ENCODE measurements at regions not wholly inside any gene's neighbourhood (a gene's known extent, or its start where the extent isn't known, plus 50 kb on each side); places are given as distances from the start of the nearest gene placed in this dataset.

DNA sequence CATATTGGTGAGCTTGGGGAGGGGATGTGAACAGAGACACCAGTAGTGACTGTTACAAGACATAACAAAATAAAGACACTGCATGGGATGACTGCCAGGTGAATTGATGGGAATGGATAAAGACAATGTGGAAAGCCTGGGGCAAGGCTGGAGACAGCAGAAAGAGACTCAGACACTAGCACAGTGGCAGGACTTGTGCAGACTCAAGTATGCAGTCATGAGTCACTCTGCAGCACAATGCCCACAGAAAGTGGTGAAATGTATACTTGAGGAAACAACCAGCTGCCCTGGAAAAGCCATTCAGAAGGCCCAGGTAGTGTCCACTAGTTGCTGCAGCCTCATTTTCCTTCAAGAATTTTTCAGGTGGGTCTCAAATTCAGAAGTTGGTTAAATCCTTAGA is 452.3 kb downstream of the MID1IP1 start:
- DNase-seq, result peak; percentile 17
- no peak overlapping the region for H2AK5ac ChIP-seq (ENCODE audit: low read length, severe bottlenecking)
- H3K4me1 ChIP-seq (ENCODE audit: control insufficient read depth, insufficient read depth, low read depth, low read length), result no peaks in the 10 kb centered on the region

DNA sequence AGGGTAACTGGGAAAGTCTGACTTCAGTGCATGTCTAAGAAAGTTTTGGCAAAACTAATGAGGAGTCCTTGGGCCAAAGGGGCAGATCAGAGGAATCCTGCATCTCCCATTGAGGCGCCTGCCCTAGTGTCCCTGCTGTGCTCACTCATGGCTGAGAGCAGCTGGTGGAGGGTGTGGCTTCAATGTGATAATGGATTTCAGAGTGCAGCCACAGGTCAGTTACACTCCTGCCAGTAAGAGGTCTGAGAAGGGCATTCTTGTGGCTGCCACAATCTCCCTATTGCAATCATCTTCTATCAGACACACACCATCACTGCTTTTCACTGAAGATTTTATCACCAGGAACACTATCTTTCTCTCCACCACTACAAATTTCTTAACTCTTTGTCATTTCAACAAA is 457.1 kb downstream of the MID1IP1 start:
- DNase-seq, result no peak
- H3K4ac ChIP-seq (ENCODE audit: low read depth in 1 of 2, low read length in 2 of 2), result no peak overlapping the region
- no peaks in the 10 kb centered on the region for H3K36me3 ChIP-seq (ENCODE audit: control insufficient read depth in 1 of 2, insufficient read depth in 2 of 2, low read depth in 1 of 2, low read length in 2 of 2)
- H2BK12ac ChIP-seq (ENCODE audit: low read length in 2 of 2), result no peak overlapping the region
- H2AK5ac ChIP-seq (ENCODE audit: low read length, severe bottlenecking), result no peak overlapping the region
- H3K4me2 ChIP-seq (ENCODE audit: low read length, poor library complexity, severe bottlenecking), result no peak overlapping the region
- H4K91ac ChIP-seq (ENCODE audit: low read length), result no peak overlapping the region
- no peak overlapping the region for H3K27ac ChIP-seq (ENCODE audit: low read length, poor library complexity, severe bottlenecking)
- H4K8ac ChIP-seq (ENCODE audit: low read length), result no peak overlapping the region
- no peaks in the 10 kb centered on the region for H3K4me1 ChIP-seq (ENCODE audit: control insufficient read depth, insufficient read depth, low read depth, low read length)
- H2BK120ac ChIP-seq (ENCODE audit: low read depth, low read length), result no peak overlapping the region
- no peak overlapping the region for H2AFZ ChIP-seq (ENCODE audit: low read depth, low read length)
- no peak overlapping the region for H3K4me3 ChIP-seq (ENCODE audit: insufficient read depth in 1 of 2, low read depth in 1 of 2, low read length in 2 of 2)
- no peaks in the 10 kb centered on the region for H3K79me1 ChIP-seq (replicated peaks; ENCODE audit: low read length, poor library complexity, severe bottlenecking)
- H3K14ac ChIP-seq (ENCODE audit: low read length in 2 of 2), result no peak overlapping the region
- no peak overlapping the region for H3K9ac ChIP-seq (ENCODE audit: low read length)
- peaks cover 3% of the 10 kb centered on the region for H3K9me3 ChIP-seq (ENCODE audit: control insufficient read depth, low read length)
- no peak overlapping the region for H3K18ac ChIP-seq (ENCODE audit: low read depth in 1 of 2, low read length in 2 of 2)
- no peak overlapping the region for H2BK15ac ChIP-seq (ENCODE audit: low read depth, poor library complexity, severe bottlenecking)
- 63% methylated on average over 1 of the region's 1 CpG for WGBS
- no peak overlapping the region for H3K23ac ChIP-seq (ENCODE audit: low read length in 2 of 2)
- no peak overlapping the region for H2BK5ac ChIP-seq (ENCODE audit: low read depth, low read length, poor library complexity, severe bottlenecking)
- H3K27me3 ChIP-seq (ENCODE audit: control insufficient read depth in 1 of 2, insufficient read depth in 1 of 2, low read length in 2 of 2), result peaks cover 0 to 32% of the 10 kb centered on the region in 2 experiments

More for the DNA sequence above, 452.3 kb downstream of the MID1IP1 start:
- no peak overlapping the region for H3K18ac ChIP-seq (ENCODE audit: low read depth in 1 of 2, low read length in 2 of 2)
- H2BK12ac ChIP-seq (ENCODE audit: low read length in 2 of 2), result no peak overlapping the region
- H3K79me1 ChIP-seq (replicated peaks; ENCODE audit: low read length, poor library complexity, severe bottlenecking), result no peaks in the 10 kb centered on the region
- peaks cover 0 to 38% of the 10 kb centered on the region in 2 experiments for H3K27me3 ChIP-seq (ENCODE audit: control insufficient read depth in 1 of 2, insufficient read depth in 1 of 2, low read length in 2 of 2)
- no peak overlapping the region for H3K23ac ChIP-seq (ENCODE audit: low read length in 2 of 2)
- H3K14ac ChIP-seq (ENCODE audit: low read length in 2 of 2), result no peak overlapping the region
- no peak overlapping the region for H3K4me2 ChIP-seq (ENCODE audit: low read length, poor library complexity, severe bottlenecking)
- no peak overlapping the region for H2BK15ac ChIP-seq (ENCODE audit: low read depth, poor library complexity, severe bottlenecking)
- H3K4me3 ChIP-seq (ENCODE audit: insufficient read depth in 1 of 2, low read depth in 1 of 2, low read length in 2 of 2), result no peak overlapping the region
- no peak overlapping the region for H3K4ac ChIP-seq (ENCODE audit: low read depth in 1 of 2, low read length in 2 of 2)
- H4K8ac ChIP-seq (ENCODE audit: low read length), result no peak overlapping the region
- H2BK120ac ChIP-seq (ENCODE audit: low read depth, low read length), result no peak overlapping the region
- H3K27ac ChIP-seq (ENCODE audit: low read length, poor library complexity, severe bottlenecking), result no peak overlapping the region
- H3K9ac ChIP-seq (ENCODE audit: low read length), result no peak overlapping the region
- H3K9me3 ChIP-seq (ENCODE audit: control insufficient read depth, low read length), result peaks cover 7% of the 10 kb centered on the region
- H3K36me3 ChIP-seq (ENCODE audit: control insufficient read depth in 1 of 2, insufficient read depth in 2 of 2, low read depth in 1 of 2, low read length in 2 of 2), result no peaks in the 10 kb centered on the region
- no peak overlapping the region for H2AFZ ChIP-seq (ENCODE audit: low read depth, low read length)
- H4K91ac ChIP-seq (ENCODE audit: low read length), result no peak overlapping the region
- no peak overlapping the region for H2BK5ac ChIP-seq (ENCODE audit: low read depth, low read length, poor library complexity, severe bottlenecking)

DNA sequence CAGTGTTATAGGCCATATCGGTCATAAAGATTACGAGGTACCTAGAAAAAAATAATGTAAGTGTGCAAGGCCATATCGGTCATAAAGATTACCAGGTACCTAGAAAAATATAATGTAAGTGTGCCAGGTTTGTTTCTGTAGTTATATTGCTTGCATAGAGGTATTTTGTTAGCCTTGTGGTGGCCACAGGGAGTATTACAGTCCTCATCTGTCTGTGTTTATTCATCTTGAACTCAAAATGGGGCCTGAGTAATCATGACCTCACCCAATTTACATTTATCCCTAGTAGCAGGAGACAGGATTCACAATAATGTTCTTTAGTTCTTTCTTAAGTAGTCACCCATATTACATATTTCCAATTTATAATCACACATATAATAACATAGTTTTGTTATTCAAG is 459.7 kb downstream of the MID1IP1 start:
- 98% methylated on average over 3 of the region's 3 CpGs for WGBS
- peak; percentile 14 for DNase-seq

DNA sequence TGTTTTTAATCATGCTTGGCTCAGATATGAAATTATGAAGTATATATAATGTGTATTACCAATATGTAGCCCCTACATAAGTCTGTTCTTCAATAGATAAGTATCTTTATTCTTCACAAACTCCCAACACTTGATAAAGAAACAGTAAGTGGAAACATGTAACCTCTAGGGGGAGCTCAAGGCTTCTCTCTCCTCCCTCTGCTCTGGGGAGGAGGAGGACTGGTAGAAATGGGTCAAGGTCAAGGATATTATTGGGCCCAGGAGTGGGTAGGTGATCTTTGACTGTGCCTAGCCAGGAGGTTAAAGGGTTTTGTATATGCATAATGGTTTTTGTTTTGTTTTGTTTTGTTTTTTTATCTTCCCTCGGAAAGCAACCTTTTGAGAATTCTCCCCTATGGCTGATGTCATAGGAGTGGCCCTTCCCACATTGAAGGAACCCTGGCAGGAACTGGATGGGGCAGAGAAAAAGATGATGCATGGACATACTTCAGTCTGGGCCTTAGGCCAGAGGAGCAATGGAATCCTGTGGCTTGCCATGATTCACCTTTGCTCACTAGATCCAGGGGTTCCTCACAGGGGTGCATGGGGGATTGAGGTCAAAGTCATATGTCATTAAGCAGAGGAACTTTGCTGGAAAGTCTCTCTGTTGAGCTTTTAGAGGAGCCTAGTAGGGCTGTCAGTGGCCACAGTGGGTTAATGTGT is 460.3 kb downstream of the MID1IP1 start:
- Histone ChIP-seq H3K4me1 (ENCODE audit: control insufficient read depth, insufficient read depth, low read depth, low read length) (no peaks in the 10 kb centered on the region), H3K4me3 (ENCODE audit: insufficient read depth in 1 of 2, low read depth in 1 of 2, low read length in 2 of 2) (no peak overlapping the region), H2BK15ac (ENCODE audit: low read depth, poor library complexity, severe bottlenecking) (no peak overlapping the region), H3K18ac (ENCODE audit: low read depth in 1 of 2, low read length in 2 of 2) (no peak overlapping the region), H3K4ac (ENCODE audit: low read depth in 1 of 2, low read length in 2 of 2) (no peak overlapping the region), H3K9ac (ENCODE audit: low read length) (peak overlapping the region; percentile 19), H4K8ac (ENCODE audit: low read length) (no peak overlapping the region), H3K4me2 (ENCODE audit: low read length, poor library complexity, severe bottlenecking) (no peak overlapping the region), H2BK12ac (ENCODE audit: low read length in 2 of 2) (no peak overlapping the region), H3K36me3 (ENCODE audit: control insufficient read depth in 1 of 2, insufficient read depth in 2 of 2, low read depth in 1 of 2, low read length in 2 of 2) (no peaks in the 10 kb centered on the region), H2BK120ac (ENCODE audit: low read depth, low read length) (no peak overlapping the region), H2BK5ac (ENCODE audit: low read depth, low read length, poor library complexity, severe bottlenecking) (no peak overlapping the region), H3K27ac (ENCODE audit: low read length, poor library complexity, severe bottlenecking) (no peak overlapping the region), H3K79me1 (replicated peaks; ENCODE audit: low read length, poor library complexity, severe bottlenecking) (no peaks in the 10 kb centered on the region), H4K91ac (ENCODE audit: low read length) (no peak overlapping the region), H3K23ac (ENCODE audit: low read length in 2 of 2) (no peak overlapping the region), H3K27me3 (ENCODE audit: control insufficient read depth in 1 of 2, insufficient read depth in 1 of 2, low read length in 2 of 2) (peaks cover 0 to 45% of the 10 kb centered on the region in 2 experiments), H3K9me3 (ENCODE audit: control insufficient read depth, low read length) (peaks cover 12% of the 10 kb centered on the region), H2AK5ac (ENCODE audit: low read length, severe bottlenecking) (no peak overlapping the region), H2AFZ (ENCODE audit: low read depth, low read length) (no peak overlapping the region), H3K14ac (ENCODE audit: low read length in 2 of 2) (no peak overlapping the region)
- peak; percentile 33 for DNase-seq
- WGBS, result 83% methylated on average over 1 of the region's 1 CpG

More for the DNA sequence above, 459.7 kb downstream of the MID1IP1 start:
- no peak overlapping the region for H2AK5ac ChIP-seq (ENCODE audit: low read length, severe bottlenecking)
- no peak overlapping the region for H3K18ac ChIP-seq (ENCODE audit: low read depth in 1 of 2, low read length in 2 of 2)
- no peaks in the 10 kb centered on the region for H3K4me1 ChIP-seq (ENCODE audit: control insufficient read depth, insufficient read depth, low read depth, low read length)
- H3K9me3 ChIP-seq (ENCODE audit: control insufficient read depth, low read length), result peaks cover 12% of the 10 kb centered on the region
- no peak overlapping the region for H2BK12ac ChIP-seq (ENCODE audit: low read length in 2 of 2)
- no peak overlapping the region for H4K8ac ChIP-seq (ENCODE audit: low read length)
- H3K79me1 ChIP-seq (replicated peaks; ENCODE audit: low read length, poor library complexity, severe bottlenecking), result no peaks in the 10 kb centered on the region
- no peak overlapping the region for H2BK15ac ChIP-seq (ENCODE audit: low read depth, poor library complexity, severe bottlenecking)
- peaks cover 0 to 39% of the 10 kb centered on the region in 2 experiments for H3K27me3 ChIP-seq (ENCODE audit: control insufficient read depth in 1 of 2, insufficient read depth in 1 of 2, low read length in 2 of 2)
- H3K4ac ChIP-seq (ENCODE audit: low read depth in 1 of 2, low read length in 2 of 2), result no peak overlapping the region
- H2AFZ ChIP-seq (ENCODE audit: low read depth, low read length), result no peak overlapping the region
- no peak overlapping the region for H4K91ac ChIP-seq (ENCODE audit: low read length)
- no peak overlapping the region for H3K27ac ChIP-seq (ENCODE audit: low read length, poor library complexity, severe bottlenecking)
- no peak overlapping the region for H2BK5ac ChIP-seq (ENCODE audit: low read depth, low read length, poor library complexity, severe bottlenecking)
- H3K36me3 ChIP-seq (ENCODE audit: control insufficient read depth in 1 of 2, insufficient read depth in 2 of 2, low read depth in 1 of 2, low read length in 2 of 2), result no peaks in the 10 kb centered on the region
- H3K4me3 ChIP-seq (ENCODE audit: insufficient read depth in 1 of 2, low read depth in 1 of 2, low read length in 2 of 2), result no peak overlapping the region
- no peak overlapping the region for H3K23ac ChIP-seq (ENCODE audit: low read length in 2 of 2)
- no peak overlapping the region for H2BK120ac ChIP-seq (ENCODE audit: low read depth, low read length)
- H3K9ac ChIP-seq (ENCODE audit: low read length), result peak overlapping the region; percentile 19
- no peak overlapping the region for H3K4me2 ChIP-seq (ENCODE audit: low read length, poor library complexity, severe bottlenecking)
- no peak overlapping the region for H3K14ac ChIP-seq (ENCODE audit: low read length in 2 of 2)
